GM19351 (cell line): ENCODE measurements at regions not wholly inside any gene's neighbourhood (a gene's known extent, or its start where the extent isn't known, plus 50 kb on each side); places are given as distances from the start of the nearest gene placed in this dataset.

ENCODE experiments used
- ATAC-seq: cut with Tn5 transposase; IDR thresholded peaks from one replicate; pipeline ENCODE4 v1.9.1; 2021; ENCODE audit warnings: mild to moderate bottlenecking, moderate library complexity; ENCODE audit not compliant: unreplicated experiment

- no peak for ATAC-seq
These were observed 50.6 kb upstream of the YWHAQ start for GRCh38 chr2:9681427-9681817.

GRCh38 chr2:9685637-9686036, 54.8 kb upstream of the YWHAQ start:
- ATAC-seq = no peak

- no peak for ATAC-seq
These were observed 55.3 kb upstream of the YWHAQ start for GRCh38 chr2:9686061-9686460.

GRCh38 chr2:9690252-9690651, 59.5 kb upstream of the YWHAQ start:
- no peak for ATAC-seq

DNA sequence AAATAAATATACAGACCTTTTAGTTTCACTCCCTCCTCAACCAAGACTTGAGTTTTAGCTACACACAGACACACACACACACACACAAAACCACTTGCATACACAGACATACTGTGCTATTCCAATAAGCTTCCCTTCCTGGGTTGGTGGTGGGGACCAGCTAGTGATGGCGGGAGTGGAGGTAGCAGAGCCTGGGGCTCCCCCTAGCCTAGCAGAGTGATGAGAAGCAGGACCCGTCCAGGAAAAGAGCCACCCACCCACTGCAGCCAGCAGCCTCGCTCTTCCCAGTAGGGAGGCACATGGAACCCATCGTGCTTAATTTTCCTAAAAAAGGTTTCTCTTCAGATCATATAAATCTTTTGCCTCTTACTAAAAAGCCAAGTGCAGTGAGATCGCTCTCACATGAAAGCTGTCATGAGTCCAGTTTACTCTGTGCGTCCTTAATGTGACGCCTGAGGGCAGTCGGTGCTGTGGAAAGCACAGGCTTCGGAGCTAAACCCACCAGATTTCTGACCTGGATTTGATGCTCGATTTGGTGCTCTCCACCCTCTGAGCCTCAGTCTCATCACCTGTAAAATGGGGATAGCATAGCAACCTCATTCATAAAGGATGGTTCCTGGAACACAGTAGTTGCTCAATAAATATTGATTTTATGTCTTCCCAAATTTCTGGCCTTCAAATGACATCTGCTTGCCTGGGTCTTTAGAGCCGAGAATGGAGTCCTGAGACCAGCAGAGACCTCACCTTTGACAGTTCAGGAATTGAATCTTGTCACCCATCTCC, 60.1 kb upstream of the YWHAQ start:
- no peak for ATAC-seq

DNA sequence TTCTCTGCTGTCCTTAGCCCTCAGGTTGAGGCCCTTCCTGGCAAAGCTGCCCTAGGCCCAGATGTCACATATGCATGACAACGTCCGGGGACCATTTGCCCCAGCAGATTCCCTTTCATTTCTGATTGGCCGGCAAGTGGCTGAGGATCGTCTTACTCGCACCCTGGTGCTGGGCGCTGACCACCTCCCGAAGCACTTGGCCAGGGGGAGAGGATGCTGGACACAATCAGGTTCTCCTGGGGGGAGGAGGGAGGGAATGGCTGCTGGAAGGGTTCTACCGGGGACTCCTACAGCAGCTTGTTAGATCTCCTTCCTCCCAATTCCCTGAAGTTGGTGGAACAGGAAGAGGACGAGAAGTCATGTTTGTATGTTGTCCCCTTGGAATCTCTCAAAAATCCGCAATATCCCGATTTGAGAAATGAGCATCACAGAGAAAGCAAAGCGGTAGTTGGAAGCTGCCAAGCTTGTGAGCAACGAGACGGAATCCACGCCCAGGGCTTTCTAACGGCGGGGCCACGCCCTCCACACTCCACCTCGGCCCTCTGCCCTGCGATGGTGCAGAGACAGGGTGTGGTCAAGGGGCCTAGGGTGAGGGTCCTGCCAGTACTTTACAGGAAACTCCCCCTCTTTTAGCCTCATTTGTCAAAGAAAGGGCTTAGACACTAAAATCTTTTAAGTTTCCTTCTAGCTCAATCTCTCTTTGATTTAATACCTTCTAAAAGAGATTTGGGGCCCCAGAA, 61.8 kb upstream of the YWHAQ start:
- no peak for ATAC-seq

DNA sequence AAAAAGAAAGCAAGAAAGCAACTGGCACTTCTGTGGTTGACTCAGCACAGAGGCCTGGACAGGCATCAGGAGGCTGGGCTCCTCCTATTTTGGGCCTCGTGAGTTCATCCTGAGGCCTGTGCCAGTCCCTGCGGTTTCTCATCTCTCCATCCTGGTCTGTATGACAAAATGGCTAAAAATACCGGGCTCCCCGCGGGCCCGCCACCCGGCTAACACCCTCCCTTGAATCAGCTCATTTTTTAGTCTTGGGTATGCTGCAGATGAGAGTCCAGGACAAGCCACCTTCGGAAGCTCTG, 62.3 kb upstream of the YWHAQ start:
- no peak for ATAC-seq

GRCh38 chr2:9693646-9694045, 62.8 kb upstream of the YWHAQ start:
- no peak for ATAC-seq

GRCh38 chr2:9694661-9695234, 64.0 kb upstream of the YWHAQ start:
- ATAC-seq = no peak

GRCh38 chr2:9695941-9696340, 65.1 kb upstream of the YWHAQ start:
- ATAC-seq = no peak

DNA sequence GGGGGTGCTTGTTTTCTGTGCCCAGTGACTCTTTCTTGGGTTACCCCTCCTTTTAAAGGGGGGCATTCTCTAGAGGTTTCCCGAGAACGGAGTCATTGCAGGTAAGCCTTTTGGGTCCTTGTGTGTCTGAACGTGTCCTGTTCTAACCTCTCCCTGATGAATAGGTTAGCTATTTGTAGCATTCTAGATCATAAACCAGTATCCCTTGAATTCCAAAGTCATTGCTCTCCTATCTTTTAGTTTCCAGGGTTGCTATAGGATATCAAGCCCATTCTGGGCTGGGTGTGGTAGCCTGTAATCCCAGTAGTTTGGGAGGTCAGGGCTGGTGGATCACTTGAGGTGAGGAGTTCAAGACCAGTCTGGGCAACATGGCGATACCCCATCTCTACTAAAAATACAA, 65.9 kb upstream of the YWHAQ start:
- no peak for ATAC-seq

- ATAC-seq = no peak
These were observed 67.1 kb upstream of the YWHAQ start for GRCh38 chr2:9697909-9698308.

DNA sequence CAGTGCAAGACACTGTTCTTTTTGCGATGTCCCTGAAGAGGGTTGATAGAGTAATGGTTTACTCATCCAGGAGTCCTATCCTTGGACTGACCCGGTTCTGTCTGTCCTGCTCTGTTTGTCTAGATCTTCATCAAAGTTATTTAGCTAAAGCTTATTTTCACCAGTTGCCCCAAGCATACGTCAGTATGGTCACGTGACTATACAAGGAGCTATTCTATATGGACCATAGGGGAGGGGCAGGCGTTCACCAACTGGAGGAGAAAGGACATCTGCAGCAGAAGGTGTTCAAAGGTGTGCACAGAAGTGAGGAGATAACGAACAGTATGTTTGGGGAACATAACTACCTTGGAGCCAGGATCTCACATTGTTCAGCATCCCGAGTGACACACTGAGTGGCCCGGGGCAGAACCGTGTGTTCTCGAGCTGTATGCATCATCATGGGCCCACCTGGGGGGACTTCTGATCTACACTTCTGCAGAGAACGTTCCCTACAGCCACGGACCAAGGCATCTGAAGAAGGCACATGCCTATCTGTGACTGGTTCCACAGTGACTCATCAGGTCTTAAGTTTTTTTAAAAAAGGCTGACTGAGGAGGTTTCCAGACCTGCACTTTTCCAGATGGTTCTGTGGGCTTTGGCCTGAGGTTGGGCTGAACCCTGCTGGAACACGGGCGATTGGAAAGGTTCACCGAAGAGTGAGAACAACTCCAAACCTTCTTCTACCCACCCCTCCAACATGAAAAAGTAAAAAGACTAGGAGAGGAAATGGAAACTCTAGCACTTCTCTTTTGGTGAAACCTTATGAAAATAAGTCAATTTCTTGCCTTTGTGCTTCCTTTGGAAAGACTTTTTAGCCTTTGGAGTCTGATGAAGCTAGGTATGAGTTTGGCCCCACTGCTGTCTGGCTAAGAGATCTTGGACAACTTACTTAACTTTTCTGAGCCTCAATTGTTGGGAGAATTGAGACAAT, 68.6 kb upstream of the YWHAQ start:
- ATAC-seq = no peak

DNA sequence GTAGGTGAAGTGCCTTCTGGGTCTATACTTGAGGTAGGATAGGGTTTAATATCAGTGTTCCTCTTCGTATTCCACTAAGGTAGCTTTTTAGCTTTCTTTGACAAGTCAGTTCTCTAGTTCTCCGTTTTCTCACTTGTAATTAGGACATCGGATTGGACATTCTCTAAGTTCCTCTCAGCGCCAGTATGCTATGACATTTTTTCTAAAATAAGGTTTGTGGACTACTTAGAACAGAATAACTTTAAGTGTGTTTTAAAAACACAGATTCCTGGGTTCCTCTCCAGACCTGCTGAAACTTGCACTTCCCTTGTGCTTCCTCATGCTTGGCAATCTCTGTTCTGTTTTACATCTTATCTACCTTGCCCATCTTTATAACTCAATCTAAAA, 69.3 kb upstream of the YWHAQ start:
- no peak for ATAC-seq

- no peak for ATAC-seq
These were observed 71.8 kb upstream of the YWHAQ start for GRCh38 chr2:9702604-9703084.

- no peak for ATAC-seq
These were observed 72.4 kb upstream of the YWHAQ start for GRCh38 chr2:9703085-9703678.

- ATAC-seq = no peak
These were observed 73.0 kb upstream of the YWHAQ start for GRCh38 chr2:9703701-9704221.

DNA sequence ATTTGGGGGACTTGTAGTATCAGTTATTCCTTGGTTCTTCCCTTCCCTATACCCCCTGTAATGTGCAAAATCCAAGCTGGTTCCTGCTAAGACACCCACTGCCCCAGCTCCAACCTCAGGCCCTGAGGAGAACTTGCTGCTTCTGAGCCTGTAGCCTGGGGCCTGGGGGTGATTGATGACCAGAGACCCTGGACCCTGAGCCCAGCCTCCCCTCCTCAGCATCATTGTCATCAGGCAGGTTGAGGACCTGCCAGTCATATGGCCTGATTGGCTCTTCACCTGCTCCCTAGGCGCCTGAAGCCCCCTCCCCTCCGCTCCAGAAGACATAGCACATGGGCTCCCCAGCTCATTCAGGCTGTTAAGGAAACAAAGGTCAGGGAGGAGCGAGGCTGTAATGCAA, 73.8 kb upstream of the YWHAQ start:
- ATAC-seq = no peak

DNA sequence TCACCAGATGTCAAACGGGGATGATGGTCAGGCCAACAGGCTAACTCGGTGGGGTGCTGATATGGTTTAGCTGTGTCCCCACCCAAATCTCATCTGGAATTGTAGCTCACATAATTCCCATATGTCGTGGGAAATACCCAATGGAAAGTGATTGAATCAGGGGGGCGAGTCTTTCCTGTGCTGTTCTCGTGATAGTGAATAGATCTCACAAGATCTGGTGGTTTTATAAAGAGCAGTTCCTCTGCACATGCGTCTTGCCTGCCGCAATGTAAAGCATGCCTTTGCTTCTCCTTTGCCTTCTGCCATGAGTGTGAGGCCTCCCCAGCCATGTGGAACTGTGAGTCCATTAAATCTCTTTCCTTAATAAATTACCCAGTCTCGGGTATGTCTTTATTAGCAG, 74.4 kb upstream of the YWHAQ start:
- no peak for ATAC-seq

DNA sequence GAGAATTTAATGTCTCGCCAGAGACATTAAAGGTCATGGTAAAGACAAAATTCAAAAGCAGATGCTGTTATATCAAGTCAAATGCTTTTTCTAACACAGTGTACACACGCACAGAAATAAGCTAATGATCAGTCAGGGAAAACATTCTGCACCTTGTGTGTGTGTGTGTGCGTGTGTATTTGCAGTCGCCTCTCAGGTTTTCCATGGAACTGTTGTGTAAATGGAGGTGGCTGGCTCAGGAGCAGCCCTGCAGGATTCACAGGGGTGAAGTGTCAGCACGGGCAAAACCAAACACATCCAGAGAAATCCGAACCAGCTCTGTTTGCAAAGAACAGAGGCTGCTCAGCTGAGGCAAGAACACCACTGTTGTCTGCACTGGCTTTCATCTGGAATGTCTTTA, 76.2 kb upstream of the YWHAQ start:
- no peak for ATAC-seq
